Stimulated activated CD4-positive, alpha-beta T cell treated with anti-CD3 and anti-CD28 coated beads, TNF-alpha, amount 100 ng/mL, for 24 hours (primary cell): ENCODE measurements at regions not wholly inside any gene's neighbourhood (a gene's known extent, or its start where the extent isn't known, plus 50 kb on each side); places are given as distances from the start of the nearest gene placed in this dataset.

Source experiments
- DNase-seq, 3 experiments: peaks; one replicate each; pipeline ENCODE4 v3.0.0-alpha.2; 2020; ENCODE audit warnings: low read depth in 3 of 3

- DNase-seq, result no peak
Measured at GRCh38 chr20:60424267-60424902, 466.2 kb downstream of the CDH26 start.

GRCh38 chr20:60427516-60427915, 469.3 kb downstream of the CDH26 start:
- DNase-seq, result no peak

GRCh38 chr20:60428651-60429050, 470.4 kb downstream of the CDH26 start:
- DNase-seq, result no peak

GRCh38 chr20:60430516-60431001, 472.3 kb downstream of the CDH26 start:
- DNase-seq, result no peak

GRCh38 chr20:60431349-60431748, 473.1 kb downstream of the CDH26 start:
- DNase-seq, result no peak

GRCh38 chr20:60437418-60437817, 479.2 kb downstream of the CDH26 start:
- DNase-seq, result no peak

GRCh38 chr20:60446267-60447111, 488.3 kb downstream of the CDH26 start:
- DNase-seq, result no peak

- DNase-seq, result no peak
Measured at GRCh38 chr20:60447703-60448102, 489.5 kb downstream of the CDH26 start.

GRCh38 chr20:60453388-60454246, 495.4 kb downstream of the CDH26 start:
- no peak for DNase-seq

GRCh38 chr20:60454491-60454890, 496.3 kb downstream of the CDH26 start:
- no peak for DNase-seq

GRCh38 chr20:60455272-60455671, 497.0 kb downstream of the CDH26 start:
- DNase-seq, result no peak

GRCh38 chr20:60459212-60459611, 501.0 kb downstream of the CDH26 start:
- no peak for DNase-seq

- no peak for DNase-seq
Measured at GRCh38 chr20:60461993-60462392, 503.8 kb downstream of the CDH26 start.

GRCh38 chr20:60463798-60464197, 505.6 kb downstream of the CDH26 start:
- DNase-seq, result no peak

GRCh38 chr20:60465439-60465838, 507.2 kb downstream of the CDH26 start:
- DNase-seq, result no peak

- no peak for DNase-seq
Measured at GRCh38 chr20:60465993-60466686, 507.9 kb downstream of the CDH26 start.

GRCh38 chr20:60466687-60467022, 508.4 kb downstream of the CDH26 start:
- no peak for DNase-seq

- no peak for DNase-seq
Measured at GRCh38 chr20:60467078-60467477, 508.9 kb downstream of the CDH26 start.

GRCh38 chr20:60467771-60468170, 509.5 kb downstream of the CDH26 start:
- no peak for DNase-seq

- no peak for DNase-seq
Measured at GRCh38 chr20:60469829-60470228, 511.6 kb downstream of the CDH26 start.

- DNase-seq, result no peak
Measured at GRCh38 chr20:60470366-60470765, 512.1 kb downstream of the CDH26 start.

GRCh38 chr20:60473211-60473610, 515.0 kb downstream of the CDH26 start:
- DNase-seq, result no peak
